HG03095 (cell line): ENCODE measurements at regions not wholly inside any gene's neighbourhood (a gene's known extent, or its start where the extent isn't known, plus 50 kb on each side); places are given as distances from the start of the nearest gene placed in this dataset.

Experiments
- ATAC-seq: cut with Tn5 transposase; IDR thresholded peaks from one replicate; pipeline ENCODE4 v1.9.1; 2021; ENCODE audit warnings: moderate library complexity; ENCODE audit not compliant: unreplicated experiment

- ATAC-seq = no peak
Observed at GRCh38 chr13:94968757-94969086, 256.4 kb upstream of the SOX21 start.

GRCh38 chr13:94968040-94968756, 255.9 kb upstream of the SOX21 start:
- ATAC-seq = no peak

DNA sequence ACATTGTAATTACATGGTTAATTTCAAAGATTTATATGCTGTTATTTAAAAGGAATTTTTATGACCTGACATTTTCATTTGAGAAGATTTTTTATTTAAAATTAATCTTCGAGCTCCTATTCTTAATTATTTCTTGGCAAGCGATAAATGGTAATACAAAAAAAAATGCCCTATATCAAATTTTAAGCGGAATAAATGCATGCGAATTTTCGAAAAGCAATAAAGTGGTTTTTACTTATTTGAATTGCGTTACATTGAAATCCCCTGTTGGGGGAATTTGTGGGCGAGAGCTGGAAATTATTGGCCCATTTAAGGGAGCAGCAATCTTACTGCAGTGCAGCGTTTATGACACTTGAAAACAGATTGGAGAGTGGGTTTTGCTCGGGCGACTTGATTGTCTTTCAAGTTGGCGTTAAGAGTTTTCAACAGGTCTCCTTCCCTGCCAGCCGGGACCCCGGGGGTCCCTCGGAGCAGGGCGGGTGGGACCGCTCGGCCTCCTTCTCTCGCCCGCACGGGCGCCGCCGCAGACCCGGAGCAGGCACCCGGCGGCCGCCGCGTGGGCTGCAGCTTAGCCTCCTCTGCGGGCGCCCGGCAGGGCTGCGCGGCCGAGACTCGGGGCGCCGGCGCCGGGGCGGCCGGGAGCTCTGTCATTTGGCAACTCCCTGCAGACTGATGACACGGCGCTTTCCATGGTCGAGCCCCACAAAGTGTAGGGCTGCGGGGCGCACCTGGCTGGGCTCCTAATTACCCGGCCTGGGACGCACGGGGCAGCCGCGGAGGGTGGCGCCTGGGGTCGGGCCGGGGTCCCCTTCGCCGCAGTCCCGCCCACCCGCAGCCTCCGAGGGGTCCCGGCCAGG, 255.1 kb upstream of the SOX21 start:
- ATAC-seq = no peak

DNA sequence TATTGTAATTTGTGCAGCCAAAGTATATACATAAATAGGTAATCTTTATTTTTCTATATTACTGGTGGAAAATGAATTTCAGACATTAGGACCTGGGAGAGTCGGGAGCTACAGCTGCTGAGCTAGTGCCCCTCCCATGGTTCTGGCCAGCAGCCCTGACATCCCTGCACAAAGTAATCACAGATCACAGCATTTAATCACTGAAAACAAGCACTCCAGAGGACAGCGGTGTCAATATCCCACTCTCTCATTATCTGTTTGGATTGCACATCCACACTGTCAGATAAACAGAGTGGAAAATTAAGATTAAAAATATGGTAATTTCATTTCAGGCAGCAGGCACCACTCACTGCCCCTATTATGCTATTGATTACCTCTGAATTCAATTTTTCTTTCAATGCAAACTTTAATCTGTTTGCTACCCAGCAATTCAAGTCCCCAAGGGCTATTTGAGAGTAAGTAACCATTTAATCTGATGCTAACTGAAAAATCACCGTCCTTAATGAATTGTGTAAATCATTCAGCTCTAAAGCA, 254.1 kb upstream of the SOX21 start:
- ATAC-seq = no peak

- ATAC-seq = no peak
Observed at GRCh38 chr13:94959626-94960025, 247.3 kb upstream of the SOX21 start.

GRCh38 chr13:94956417-94957110, 244.2 kb upstream of the SOX21 start:
- ATAC-seq = no peak

DNA sequence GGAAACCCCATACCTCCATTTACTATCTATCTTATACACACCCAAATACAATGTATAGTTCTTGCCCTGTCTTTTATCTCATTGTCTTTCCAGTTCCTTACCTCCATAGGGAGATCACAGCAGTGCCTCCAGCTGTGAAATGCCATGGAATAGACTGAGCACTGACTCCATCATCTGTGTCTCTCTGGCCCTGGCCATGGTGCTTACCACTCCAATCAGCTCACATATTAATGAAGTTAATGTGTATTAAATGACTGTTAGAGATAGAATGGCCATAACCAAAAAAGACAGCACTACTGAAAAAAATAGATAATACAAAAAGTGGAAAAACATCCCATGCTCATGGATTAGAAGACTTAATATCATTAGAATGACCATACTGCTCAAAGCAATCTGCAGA, 240.4 kb upstream of the SOX21 start:
- ATAC-seq = no peak

- no peak for ATAC-seq
Observed at GRCh38 chr13:94950303-94950702, 238.0 kb upstream of the SOX21 start.

- ATAC-seq = no peak
Observed at GRCh38 chr13:94947965-94948371, 235.6 kb upstream of the SOX21 start.

- ATAC-seq = no peak
Observed at GRCh38 chr13:94947392-94947791, 235.0 kb upstream of the SOX21 start.

DNA sequence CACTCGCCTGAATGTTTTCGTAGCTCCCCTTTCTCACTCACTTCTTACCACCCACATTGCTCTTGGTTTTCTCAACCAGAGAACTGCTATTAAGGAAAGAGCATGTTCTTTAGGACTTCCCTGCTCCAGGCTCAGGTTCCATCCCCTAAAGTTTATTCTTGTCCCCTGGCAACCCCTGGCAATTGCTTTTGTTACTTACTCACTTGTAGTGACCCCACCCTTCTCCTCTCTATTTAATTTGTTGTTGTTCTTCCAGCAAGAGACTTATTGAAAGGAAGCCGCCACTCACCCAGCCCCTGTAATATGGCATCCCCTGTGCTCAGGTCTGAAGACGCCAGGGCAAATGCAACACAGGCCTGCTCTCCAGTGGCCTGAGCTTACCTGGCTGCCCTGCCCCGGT, 233.7 kb upstream of the SOX21 start:
- ATAC-seq = no peak

DNA sequence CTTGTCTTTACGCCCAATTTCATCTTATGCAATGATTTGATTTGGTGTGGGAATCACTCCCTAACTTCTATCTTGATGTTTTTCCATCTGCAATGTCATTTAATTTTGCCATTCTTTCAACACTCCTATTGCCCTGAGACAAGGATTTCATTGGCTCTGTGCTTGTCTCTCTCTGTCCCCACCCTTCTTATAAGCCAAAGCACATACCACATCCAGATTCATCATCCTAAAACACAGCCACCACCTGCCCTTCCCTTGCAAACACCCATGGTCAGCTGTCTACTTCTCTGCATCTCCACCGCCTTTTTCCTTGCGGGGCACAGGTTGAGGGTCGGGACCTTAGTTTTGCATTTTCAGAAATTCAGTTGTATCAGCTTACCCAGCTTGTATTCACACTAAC, 225.8 kb upstream of the SOX21 start:
- no peak for ATAC-seq

GRCh38 chr13:94936633-94937032, 224.3 kb upstream of the SOX21 start:
- ATAC-seq = no peak

GRCh38 chr13:94933936-94934335, 221.6 kb upstream of the SOX21 start:
- no peak for ATAC-seq

GRCh38 chr13:94933230-94933751, 220.9 kb upstream of the SOX21 start:
- no peak for ATAC-seq

DNA sequence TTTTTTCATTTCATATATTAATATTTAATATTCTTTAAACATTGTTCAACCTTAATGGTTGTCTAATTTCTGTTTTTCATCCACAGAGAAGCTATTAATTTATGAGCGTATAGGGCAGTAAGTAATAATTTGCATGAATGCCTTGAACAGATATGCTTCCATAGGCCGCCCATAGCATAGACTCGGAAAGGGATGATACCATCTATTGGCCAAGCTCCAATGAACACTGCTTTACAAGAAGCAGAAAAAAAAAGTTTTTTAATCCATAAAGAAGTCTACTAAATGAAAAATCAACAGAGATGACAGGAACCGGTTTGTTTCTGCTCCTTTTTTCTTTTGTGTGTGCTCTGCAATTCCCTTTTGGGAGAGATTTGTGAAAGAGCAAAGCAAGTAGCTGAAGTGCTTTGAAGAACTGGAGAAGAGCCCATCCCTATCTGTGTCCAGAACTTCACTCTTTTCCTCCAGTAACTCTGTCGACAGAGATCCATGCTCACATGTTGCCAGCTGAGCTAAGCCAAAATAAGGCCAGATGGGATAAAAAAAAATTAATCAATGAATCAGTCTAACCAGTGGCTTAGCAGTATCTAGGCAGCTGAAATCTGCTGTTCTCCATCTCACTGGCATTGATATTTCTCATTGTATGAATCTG, 215.9 kb upstream of the SOX21 start:
- ATAC-seq = no peak

GRCh38 chr13:94925263-94925662, 212.9 kb upstream of the SOX21 start:
- ATAC-seq = no peak

DNA sequence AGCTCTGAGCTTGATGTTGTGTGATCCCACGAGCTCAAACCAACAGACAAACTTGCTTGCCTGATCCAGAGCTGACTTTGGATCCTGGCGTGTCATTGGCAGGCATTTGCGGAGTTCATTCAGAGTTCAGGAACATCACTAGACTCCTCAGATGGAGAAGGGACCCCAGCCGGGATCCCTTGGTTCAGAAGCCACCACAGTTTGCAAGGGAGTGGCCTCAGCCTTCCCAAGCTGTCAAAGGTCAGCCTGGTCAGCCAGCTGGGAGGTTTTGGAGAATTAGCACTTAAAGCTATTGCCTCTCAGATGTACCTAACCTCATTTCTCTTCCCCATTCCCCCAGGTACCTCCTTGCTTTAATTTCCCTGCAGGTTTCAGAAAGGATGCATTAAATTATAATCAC, 208.8 kb upstream of the SOX21 start:
- no peak for ATAC-seq

DNA sequence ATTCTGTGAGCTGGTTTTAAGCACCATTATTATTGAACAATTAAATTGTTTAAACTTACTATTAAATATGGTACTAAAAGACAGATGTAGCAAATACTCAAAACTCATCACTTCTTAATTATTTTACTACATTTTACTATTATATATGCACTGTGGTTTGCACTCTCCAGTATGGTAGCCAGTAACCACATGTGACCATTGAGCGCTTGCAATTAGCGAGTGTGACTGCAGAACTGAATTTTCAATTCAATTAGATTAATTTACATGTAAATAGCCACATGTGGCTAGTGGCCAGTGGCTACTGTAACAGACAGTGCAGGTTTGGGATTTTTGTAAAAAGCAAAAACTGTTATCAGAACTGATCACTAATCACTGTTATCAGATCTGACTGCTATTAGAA, 208.2 kb upstream of the SOX21 start:
- ATAC-seq = no peak

- ATAC-seq = no peak
Observed at GRCh38 chr13:94917824-94918223, 205.5 kb upstream of the SOX21 start.

GRCh38 chr13:94914895-94915294, 202.6 kb upstream of the SOX21 start:
- no peak for ATAC-seq
